ENCODE measurements at regions not wholly inside any gene's neighbourhood (a gene's known extent, or its start where the extent isn't known, plus 50 kb on each side); places are given as distances from the start of the nearest gene placed in this dataset.

DNA sequence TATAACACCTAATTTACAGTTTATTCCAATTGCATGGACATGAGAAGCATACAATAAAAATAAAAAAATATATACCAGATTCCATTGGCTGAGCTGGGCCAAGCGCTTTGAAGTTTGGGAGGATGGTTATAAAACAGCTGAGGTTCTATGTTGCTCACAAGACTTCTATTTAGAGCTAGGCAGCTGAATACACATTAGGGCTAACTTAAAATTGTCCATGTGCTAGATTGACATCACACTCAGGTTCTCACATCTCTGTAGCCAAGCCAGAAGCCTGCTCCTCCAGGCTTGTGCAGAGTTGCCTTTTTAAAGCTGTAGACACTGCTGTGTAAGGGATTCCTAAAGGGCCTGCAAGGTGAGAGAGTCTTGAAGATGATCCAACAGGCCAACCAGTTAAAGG, 871.1 kb upstream of the FANCL start:
- Histone ChIP-seq H3K4me1 (ENCODE audit: control insufficient read depth, insufficient read depth, low read length) (no peaks in the 10 kb centered on the region), H3K36me3 (ENCODE audit: control insufficient read depth, insufficient read depth, low read length) (no peaks in the 10 kb centered on the region), H3K27ac (ENCODE audit: low read depth, low read length) (no peak overlapping the region), H3K4me3 (ENCODE audit: low read length) (no peak overlapping the region), H3K9ac (ENCODE audit: extremely low read depth, low read length, poor library complexity, severe bottlenecking) (no peak overlapping the region), H3K9me3 (ENCODE audit: control insufficient read depth, low read length) (no peaks in the 10 kb centered on the region), H3K27me3 (ENCODE audit: control insufficient read depth, insufficient read depth, low read length, poor library complexity, severe bottlenecking) (no peaks in the 10 kb centered on the region)
- WGBS, 2 experiments (ENCODE audit: insufficient coverage in 1 of 2, insufficient read length in 1 of 2): 100% methylated on average over 1 of the region's 1 CpG
- no peaks in the 10 kb centered on the region for H3K9me3 Mint-ChIP-seq
- H3K4me1 Mint-ChIP-seq: no peaks in the 10 kb centered on the region
- H3K27ac Mint-ChIP-seq: no peak overlapping the region
- no peaks in the 10 kb centered on the region for H3K27me3 Mint-ChIP-seq (ENCODE audit: insufficient read depth)
- DNase-seq: no peak
- H3K4me3 Mint-ChIP-seq: no peak overlapping the region
- TF ChIP-seq, protein P1, sequence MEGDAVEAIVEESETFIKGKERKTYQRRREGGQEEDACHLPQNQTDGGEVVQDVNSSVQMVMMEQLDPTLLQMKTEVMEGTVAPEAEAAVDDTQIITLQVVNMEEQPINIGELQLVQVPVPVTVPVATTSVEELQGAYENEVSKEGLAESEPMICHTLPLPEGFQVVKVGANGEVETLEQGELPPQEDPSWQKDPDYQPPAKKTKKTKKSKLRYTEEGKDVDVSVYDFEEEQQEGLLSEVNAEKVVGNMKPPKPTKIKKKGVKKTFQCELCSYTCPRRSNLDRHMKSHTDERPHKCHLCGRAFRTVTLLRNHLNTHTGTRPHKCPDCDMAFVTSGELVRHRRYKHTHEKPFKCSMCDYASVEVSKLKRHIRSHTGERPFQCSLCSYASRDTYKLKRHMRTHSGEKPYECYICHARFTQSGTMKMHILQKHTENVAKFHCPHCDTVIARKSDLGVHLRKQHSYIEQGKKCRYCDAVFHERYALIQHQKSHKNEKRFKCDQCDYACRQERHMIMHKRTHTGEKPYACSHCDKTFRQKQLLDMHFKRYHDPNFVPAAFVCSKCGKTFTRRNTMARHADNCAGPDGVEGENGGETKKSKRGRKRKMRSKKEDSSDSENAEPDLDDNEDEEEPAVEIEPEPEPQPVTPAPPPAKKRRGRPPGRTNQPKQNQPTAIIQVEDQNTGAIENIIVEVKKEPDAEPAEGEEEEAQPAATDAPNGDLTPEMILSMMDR (conservative IDR thresholded peaks at IDR 0.05): no peak
- H3K36me3 Mint-ChIP-seq (ENCODE audit: low read depth): no peaks in the 10 kb centered on the region

DNA sequence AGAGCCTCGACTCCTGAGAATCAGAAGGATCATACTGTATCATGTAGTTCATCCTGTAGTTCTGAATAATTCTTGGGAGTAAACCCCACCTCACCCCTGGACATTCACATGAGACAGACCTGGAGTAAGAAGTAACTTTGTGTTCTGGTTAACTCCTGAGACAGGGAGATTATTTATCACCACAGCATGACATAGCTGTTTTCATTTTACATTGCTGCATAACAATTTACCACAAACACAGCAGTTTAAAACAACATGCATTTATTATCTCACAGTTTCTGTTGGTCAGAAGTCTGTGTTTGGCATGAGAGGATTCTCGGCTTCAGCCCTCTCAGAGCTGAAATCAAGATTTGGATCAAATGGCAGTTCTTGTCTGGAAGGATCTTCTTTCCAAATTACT, 855.8 kb upstream of the FANCL start:
- no peak overlapping the region for H3K9ac ChIP-seq (ENCODE audit: extremely low read depth, low read length, poor library complexity, severe bottlenecking)
- no peaks in the 10 kb centered on the region for H3K36me3 ChIP-seq (ENCODE audit: control insufficient read depth, insufficient read depth, low read length)
- DNase-seq: no peak
- WGBS, 2 experiments (ENCODE audit: insufficient coverage in 1 of 2, insufficient read length in 1 of 2): 89 to 93% methylated on average over 2 of the region's 2 CpGs
- no peaks in the 10 kb centered on the region for H3K27me3 ChIP-seq (ENCODE audit: control insufficient read depth, insufficient read depth, low read length, poor library complexity, severe bottlenecking)
- H3K4me3 Mint-ChIP-seq: no peak overlapping the region
- H3K4me1 Mint-ChIP-seq: no peaks in the 10 kb centered on the region
- H3K27ac Mint-ChIP-seq: no peak overlapping the region
- H3K27ac ChIP-seq (ENCODE audit: low read depth, low read length): no peak overlapping the region
- H3K4me3 ChIP-seq (ENCODE audit: low read length): no peak overlapping the region
- peaks cover 2% of the 10 kb centered on the region for H3K36me3 Mint-ChIP-seq (ENCODE audit: low read depth)
- peaks cover 36% of the 10 kb centered on the region for H3K9me3 Mint-ChIP-seq
- TF ChIP-seq, protein P1 (conservative IDR thresholded peaks at IDR 0.05): no peak
- no peaks in the 10 kb centered on the region for H3K4me1 ChIP-seq (ENCODE audit: control insufficient read depth, insufficient read depth, low read length)
- H3K9me3 ChIP-seq (ENCODE audit: control insufficient read depth, low read length): peaks cover 18% of the 10 kb centered on the region
- H3K27me3 Mint-ChIP-seq (ENCODE audit: insufficient read depth): no peaks in the 10 kb centered on the region

DNA sequence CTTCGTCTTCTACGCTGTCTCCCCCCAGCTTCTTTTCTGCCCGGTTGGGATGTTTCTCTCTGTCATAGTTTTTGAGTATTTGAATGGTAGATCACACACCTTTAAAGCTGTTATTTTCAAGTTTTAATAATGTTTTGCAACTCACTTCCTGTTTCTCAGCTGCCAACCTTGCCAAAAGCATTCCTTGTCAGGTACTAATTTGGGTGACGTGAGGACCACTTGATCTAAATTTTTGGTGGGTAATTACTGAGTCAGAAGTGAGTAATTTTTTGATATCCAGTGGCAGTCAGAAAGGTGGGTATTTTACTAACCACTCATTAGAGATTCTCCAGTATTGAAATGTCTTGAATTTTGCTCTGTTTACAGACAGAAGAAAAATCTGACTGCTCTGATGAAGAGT, 852.4 kb upstream of the FANCL start:
- Mint-ChIP-seq H3K9me3 (peaks cover 43% of the 10 kb centered on the region), H3K27ac (no peak overlapping the region), H3K4me1 (no peaks in the 10 kb centered on the region), H3K36me3 (ENCODE audit: low read depth) (no peaks in the 10 kb centered on the region), H3K4me3 (no peak overlapping the region), H3K27me3 (ENCODE audit: insufficient read depth) (no peaks in the 10 kb centered on the region)
- H3K27ac ChIP-seq (ENCODE audit: low read depth, low read length): no peak overlapping the region
- TF ChIP-seq, protein P1 (conservative IDR thresholded peaks at IDR 0.05): no peak
- 94 to 98% methylated on average over 3 to 4 of the region's 4 CpGs for WGBS, 2 experiments (ENCODE audit: insufficient coverage in 1 of 2, insufficient read length in 1 of 2)
- no peaks in the 10 kb centered on the region for H3K4me1 ChIP-seq (ENCODE audit: control insufficient read depth, insufficient read depth, low read length)
- no peak overlapping the region for H3K4me3 ChIP-seq (ENCODE audit: low read length)
- no peaks in the 10 kb centered on the region for H3K36me3 ChIP-seq (ENCODE audit: control insufficient read depth, insufficient read depth, low read length)
- H3K9ac ChIP-seq (ENCODE audit: extremely low read depth, low read length, poor library complexity, severe bottlenecking): no peak overlapping the region
- H3K27me3 ChIP-seq (ENCODE audit: control insufficient read depth, insufficient read depth, low read length, poor library complexity, severe bottlenecking): no peaks in the 10 kb centered on the region
- no peak for DNase-seq
- peaks cover 18% of the 10 kb centered on the region for H3K9me3 ChIP-seq (ENCODE audit: control insufficient read depth, low read length)

Measured in endodermal cell (in vitro differentiated cells).